ENCODE measurements at regions not wholly inside any gene's neighbourhood (a gene's known extent, or its start where the extent isn't known, plus 50 kb on each side); places are given as distances from the start of the nearest gene placed in this dataset.

DNA sequence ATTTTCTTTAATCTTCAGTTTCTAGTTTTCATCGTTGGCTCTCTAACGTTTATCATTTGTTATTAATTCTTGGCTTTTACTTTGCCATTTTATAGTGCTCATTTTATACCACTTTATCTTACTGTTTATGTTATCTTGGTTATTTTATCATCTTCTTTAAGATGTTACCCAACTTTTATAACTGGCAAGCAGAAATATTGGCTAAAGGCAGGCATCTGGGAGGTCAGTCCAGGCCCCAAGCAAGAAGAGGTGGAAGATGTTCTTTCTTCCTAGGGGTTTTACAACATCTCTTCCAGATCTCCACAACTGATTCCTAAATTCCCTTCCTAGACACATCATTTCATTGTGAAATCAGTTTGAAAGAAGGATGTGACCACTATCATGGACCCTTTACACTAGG lies 208.1 kb downstream of the AHR start:
- no peaks in the 10 kb centered on the region for H3K27me3 ChIP-seq
- TF ChIP-seq CTCF (IDR thresholded peaks at IDR 0.05) (no peak), POLR2A (IDR thresholded peaks at IDR 0.05) (no peak)
- no peaks in the 10 kb centered on the region for H3K4me1 ChIP-seq
- no peak overlapping the region for H3K27ac ChIP-seq
- no peaks in the 10 kb centered on the region for H3K36me3 ChIP-seq
- H3K9me3 ChIP-seq = no peaks in the 10 kb centered on the region
- H3K4me3 ChIP-seq = no peak overlapping the region
- no peak for DNase-seq

DNA sequence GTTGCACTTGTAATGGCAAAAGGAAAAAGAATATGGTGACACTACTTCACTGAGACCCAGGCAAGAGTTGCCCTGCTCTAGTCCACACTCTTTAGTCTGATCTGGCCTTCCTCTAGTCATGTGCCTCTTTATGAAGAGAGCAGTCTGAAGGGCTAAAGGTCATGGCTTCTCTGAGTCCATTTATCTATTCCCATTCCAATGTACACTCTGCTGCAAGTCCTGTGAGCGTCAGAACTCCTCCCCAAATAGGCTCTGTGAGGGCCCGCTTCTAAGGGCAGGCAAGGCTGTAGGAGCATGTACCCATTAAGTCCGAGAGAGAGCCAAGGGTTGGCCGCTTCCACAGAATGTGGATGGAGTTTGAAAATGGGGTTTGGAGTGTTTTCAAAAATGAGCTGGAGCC lies 209.3 kb downstream of the AHR start:
- no peak overlapping the region for H3K4me3 ChIP-seq
- H3K9me3 ChIP-seq = no peaks in the 10 kb centered on the region
- no peaks in the 10 kb centered on the region for H3K36me3 ChIP-seq
- no peak for TF ChIP-seq CTCF (IDR thresholded peaks at IDR 0.05)
- no peak for TF ChIP-seq POLR2A (IDR thresholded peaks at IDR 0.05)
- no peaks in the 10 kb centered on the region for H3K27me3 ChIP-seq
- no peak overlapping the region for H3K27ac ChIP-seq
- no peak for DNase-seq
- no peaks in the 10 kb centered on the region for H3K4me1 ChIP-seq

- no peak overlapping the region for H3K4me3 ChIP-seq
- H3K27ac ChIP-seq = no peak overlapping the region
- no peak for DNase-seq
- H3K36me3 ChIP-seq = no peaks in the 10 kb centered on the region
- no peaks in the 10 kb centered on the region for H3K27me3 ChIP-seq
- no peaks in the 10 kb centered on the region for H3K4me1 ChIP-seq
- no peak for TF ChIP-seq POLR2A (IDR thresholded peaks at IDR 0.05)
- TF ChIP-seq CTCF (IDR thresholded peaks at IDR 0.05) = no peak
- H3K9me3 ChIP-seq = no peaks in the 10 kb centered on the region
These were observed 213.8 kb downstream of the AHR start for GRCh38 chr7:17512181-17512675.

GRCh38 chr7:17516771-17517170 lies 218.3 kb downstream of the AHR start:
- DNase-seq = no peak
- Histone ChIP-seq H3K4me3 (no peak overlapping the region), H3K27ac (no peak overlapping the region), H3K36me3 (no peaks in the 10 kb centered on the region), H3K9me3 (no peaks in the 10 kb centered on the region), H3K27me3 (no peaks in the 10 kb centered on the region), H3K4me1 (no peaks in the 10 kb centered on the region)
- TF ChIP-seq POLR2A (IDR thresholded peaks at IDR 0.05) (no peak), CTCF (IDR thresholded peaks at IDR 0.05) (no peak)

DNA sequence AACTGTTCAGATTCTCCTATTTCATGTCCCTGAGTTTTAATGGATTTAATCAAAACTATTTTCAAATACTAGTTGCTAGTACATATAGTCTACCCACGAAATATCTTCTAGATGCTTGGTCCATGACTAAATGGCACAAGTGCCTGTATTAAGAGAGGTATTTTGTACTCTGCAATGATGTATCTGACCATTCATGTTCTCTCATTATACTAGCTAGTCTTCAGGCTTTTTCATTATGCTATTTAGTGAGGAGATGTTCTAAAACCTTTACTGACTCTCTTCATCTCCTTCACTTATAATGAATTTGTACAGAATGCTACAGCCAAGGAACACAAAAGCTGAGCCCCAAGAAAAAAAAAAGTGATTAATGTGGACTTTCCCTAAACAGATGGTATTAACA lies 222.5 kb downstream of the AHR start:
- no peak for TF ChIP-seq CTCF (IDR thresholded peaks at IDR 0.05)
- TF ChIP-seq POLR2A (IDR thresholded peaks at IDR 0.05) = no peak
- Histone ChIP-seq H3K27ac (peak overlapping the region in 1 of 4 donors; percentile 1), H3K9me3 (no peaks in the 10 kb centered on the region), H3K36me3 (no peaks in the 10 kb centered on the region), H3K4me3 (no peak overlapping the region), H3K27me3 (no peaks in the 10 kb centered on the region), H3K4me1 (no peaks in the 10 kb centered on the region)
- no peak for DNase-seq

GRCh38 chr7:17521437-17521836 lies 223.0 kb downstream of the AHR start:
- Histone ChIP-seq H3K9me3 (no peaks in the 10 kb centered on the region), H3K4me1 (no peaks in the 10 kb centered on the region), H3K27me3 (no peaks in the 10 kb centered on the region), H3K27ac (peak overlapping the region in 1 of 4 donors; percentile 1), H3K4me3 (no peak overlapping the region), H3K36me3 (no peaks in the 10 kb centered on the region)
- no peak for DNase-seq
- no peak for TF ChIP-seq POLR2A (IDR thresholded peaks at IDR 0.05)
- no peak for TF ChIP-seq CTCF (IDR thresholded peaks at IDR 0.05)
